Thyroid gland (tissue), 4 donors: ENCODE measurements at regions not wholly inside any gene's neighbourhood (a gene's known extent, or its start where the extent isn't known, plus 50 kb on each side); places are given as distances from the start of the nearest gene placed in this dataset.

Experiments
- DNase-seq, 2 donors: peaks; one replicate each; pipeline ENCODE4 v3.0.0-alpha.2; 2019
- H3K27ac ChIP-seq, 3 donors: fragments of 200-600 bp; sonication (generic); 1 replicate in 2 of 3; 2 replicates in 1 of 3; pipeline ENCODE4 v1.5.1; 2016 to 2019; ENCODE audit warnings: mild to moderate bottlenecking in 1 of 3, moderate library complexity in 1 of 3
- H3K27me3 ChIP-seq: fragments of 200-600 bp; sonication (generic); one replicate; pipeline ENCODE4 v1.5.1; 2019
- H3K36me3 ChIP-seq, 2 donors: fragments of 200-600 bp; sonication (generic); one replicate each; pipeline ENCODE4 v1.5.1; 2016 to 2019
- H3K4me1 ChIP-seq, 2 donors: fragments of 200-600 bp; sonication (generic); one replicate each; pipeline ENCODE4 v1.5.1; 2017 to 2019
- H3K4me3 ChIP-seq, 3 donors: fragments of 200-600 bp; sonication (generic); replicated peaks in 1 of 3; 1 replicate in 2 of 3; 2 replicates in 1 of 3; pipeline ENCODE4 v1.5.1; 2016; ENCODE audit warnings: mild to moderate bottlenecking in 1 of 3
- H3K9me3 ChIP-seq: fragments of 200-600 bp; sonication (generic); one replicate; pipeline ENCODE4 v1.5.1; 2017
- POLR2A ChIP-seq, 2 donors: fragments of 450-650 bp; IDR thresholded peaks; one replicate each; pipeline ENCODE4 v1.6.1; 2017; ENCODE audit warnings: antibody characterized with exemption in 2 of 2, mild to moderate bottlenecking in 2 of 2, moderate library complexity in 1 of 2
- WGBS, 2 donors: methylation state at CpG; one replicate each; pipeline ENCODE4 v1.1.5; 2017; 5-methylcytosine and 5-hydroxymethylcytosine counted together
- intact Hi-C: fragments of 100-400 bp; cut with DNase I; formaldehyde crosslinking; loops from one replicate; pipeline ENCODE4 v1.15.1; 2023
- TF ChIP-seq, protein P1 (sequence below), 6 experiments: fragments of 200-600 bp in 3 of 6; fragments of 450-650 bp in 3 of 6; sonication (generic) in 3 of 6; IDR thresholded peaks; one replicate each; pipeline ENCODE4 v1.5.1; 2016 to 2019; ENCODE audit warnings: antibody characterized with exemption in 6 of 6, mild to moderate bottlenecking in 2 of 6, inconsistent platforms in 1 of 6, moderate library complexity in 1 of 6

DNA sequence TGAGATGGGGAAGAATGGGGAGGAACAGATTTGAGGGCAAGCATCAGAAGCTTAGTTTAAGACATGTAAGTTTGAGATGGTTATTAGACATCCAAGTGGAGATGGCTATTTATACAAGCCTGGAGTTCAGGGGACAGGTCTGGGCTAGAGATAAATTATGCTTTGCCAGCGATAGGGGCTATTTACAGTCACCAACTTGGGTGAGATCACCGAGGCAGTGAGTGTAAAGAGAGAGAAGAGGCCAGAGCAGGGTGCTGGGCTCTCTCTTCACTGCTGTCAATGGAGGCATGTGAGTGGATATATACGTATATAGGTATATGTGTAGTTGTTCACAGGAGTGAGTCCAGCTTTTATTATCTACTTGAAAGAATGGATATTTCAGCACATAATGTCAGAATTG, 81.0 kb downstream of the QPCT start:
- H3K36me3 ChIP-seq = no peaks in the 10 kb centered on the region
- H3K4me1 ChIP-seq = no peaks in the 10 kb centered on the region
- intact Hi-C loops = no loop called here
- no peaks in the 10 kb centered on the region for H3K9me3 ChIP-seq
- TF ChIP-seq, protein P1, sequence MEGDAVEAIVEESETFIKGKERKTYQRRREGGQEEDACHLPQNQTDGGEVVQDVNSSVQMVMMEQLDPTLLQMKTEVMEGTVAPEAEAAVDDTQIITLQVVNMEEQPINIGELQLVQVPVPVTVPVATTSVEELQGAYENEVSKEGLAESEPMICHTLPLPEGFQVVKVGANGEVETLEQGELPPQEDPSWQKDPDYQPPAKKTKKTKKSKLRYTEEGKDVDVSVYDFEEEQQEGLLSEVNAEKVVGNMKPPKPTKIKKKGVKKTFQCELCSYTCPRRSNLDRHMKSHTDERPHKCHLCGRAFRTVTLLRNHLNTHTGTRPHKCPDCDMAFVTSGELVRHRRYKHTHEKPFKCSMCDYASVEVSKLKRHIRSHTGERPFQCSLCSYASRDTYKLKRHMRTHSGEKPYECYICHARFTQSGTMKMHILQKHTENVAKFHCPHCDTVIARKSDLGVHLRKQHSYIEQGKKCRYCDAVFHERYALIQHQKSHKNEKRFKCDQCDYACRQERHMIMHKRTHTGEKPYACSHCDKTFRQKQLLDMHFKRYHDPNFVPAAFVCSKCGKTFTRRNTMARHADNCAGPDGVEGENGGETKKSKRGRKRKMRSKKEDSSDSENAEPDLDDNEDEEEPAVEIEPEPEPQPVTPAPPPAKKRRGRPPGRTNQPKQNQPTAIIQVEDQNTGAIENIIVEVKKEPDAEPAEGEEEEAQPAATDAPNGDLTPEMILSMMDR (IDR thresholded peaks at IDR 0.05) = no peak
- no peak for TF ChIP-seq POLR2A (IDR thresholded peaks at IDR 0.05)
- H3K27ac ChIP-seq = no peak overlapping the region
- H3K4me3 ChIP-seq = no peak overlapping the region
- no peaks in the 10 kb centered on the region for H3K27me3 ChIP-seq
- no peak for DNase-seq
- WGBS, 2 donors = 89 to 90% methylated on average over 3 of the region's 3 CpGs

GRCh38 chr2:37427241-37427640, 82.8 kb downstream of the QPCT start:
- no peak for DNase-seq
- TF ChIP-seq, protein P1 (IDR thresholded peaks at IDR 0.05) = no peak
- TF ChIP-seq POLR2A (IDR thresholded peaks at IDR 0.05) = no peak
- Histone ChIP-seq H3K27ac (no peak overlapping the region), H3K9me3 (no peaks in the 10 kb centered on the region), H3K36me3 (no peaks in the 10 kb centered on the region), H3K4me3 (no peak overlapping the region), H3K4me1 (no peaks in the 10 kb centered on the region), H3K27me3 (no peaks in the 10 kb centered on the region)
- intact Hi-C loops = no loop called here

- H3K27ac ChIP-seq = no peak overlapping the region
- no peaks in the 10 kb centered on the region for H3K9me3 ChIP-seq
- 87 to 88% methylated on average over 2 of the region's 2 CpGs for WGBS, 2 donors
- H3K27me3 ChIP-seq = no peaks in the 10 kb centered on the region
- intact Hi-C loops = no loop called here
- no peaks in the 10 kb centered on the region for H3K36me3 ChIP-seq
- H3K4me1 ChIP-seq = no peaks in the 10 kb centered on the region
- no peak for DNase-seq
- no peak overlapping the region for H3K4me3 ChIP-seq
- TF ChIP-seq, protein P1 (IDR thresholded peaks at IDR 0.05) = no peak
Observed at GRCh38 chr2:37436323-37436722, 91.9 kb downstream of the QPCT start.

DNA sequence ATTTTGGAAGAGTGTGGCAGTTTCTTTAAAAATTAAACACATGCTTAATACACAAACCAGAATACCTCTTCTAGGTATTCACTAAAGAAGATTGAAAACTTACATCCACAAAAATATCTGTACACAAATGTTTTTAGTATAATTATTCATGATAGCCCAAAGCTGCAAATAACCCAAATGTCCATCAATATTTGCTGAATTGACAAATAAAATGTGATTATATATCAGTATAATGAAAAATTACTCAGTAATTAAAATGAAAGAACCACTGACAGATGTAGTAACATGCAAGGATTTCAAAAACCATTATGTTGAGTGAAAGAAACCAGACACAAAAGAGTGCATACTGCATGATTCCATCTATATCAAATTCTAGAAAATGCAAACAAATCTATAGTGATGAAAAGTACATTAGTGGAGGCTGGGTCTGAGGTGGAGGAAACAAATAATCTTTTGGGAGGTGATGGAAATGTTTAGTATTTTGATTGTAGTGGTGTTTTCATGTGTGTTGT, 94.8 kb downstream of the QPCT start:
- Histone ChIP-seq H3K27me3 (no peaks in the 10 kb centered on the region), H3K27ac (no peak overlapping the region), H3K36me3 (no peaks in the 10 kb centered on the region), H3K4me3 (no peak overlapping the region), H3K9me3 (no peaks in the 10 kb centered on the region), H3K4me1 (no peaks in the 10 kb centered on the region)
- TF ChIP-seq POLR2A (IDR thresholded peaks at IDR 0.05) = no peak
- TF ChIP-seq, protein P1 (IDR thresholded peaks at IDR 0.05) = no peak
- intact Hi-C loops = no loop called here
- DNase-seq = no peak

GRCh38 chr2:37441055-37441454, 96.6 kb downstream of the QPCT start:
- H3K9me3 ChIP-seq = no peaks in the 10 kb centered on the region
- DNase-seq = no peak
- no peaks in the 10 kb centered on the region for H3K36me3 ChIP-seq
- intact Hi-C loops = no loop called here
- TF ChIP-seq, protein P1 (IDR thresholded peaks at IDR 0.05) = no peak
- no peak for TF ChIP-seq POLR2A (IDR thresholded peaks at IDR 0.05)
- H3K4me1 ChIP-seq = no peaks in the 10 kb centered on the region
- no peaks in the 10 kb centered on the region for H3K27me3 ChIP-seq
- WGBS, 2 donors = 92 to 100% methylated on average over 1 of the region's 1 CpG
- no peak overlapping the region for H3K4me3 ChIP-seq
- no peak overlapping the region for H3K27ac ChIP-seq
